GM12865 (cell line): ENCODE measurements at regions not wholly inside any gene's neighbourhood (a gene's known extent, or its start where the extent isn't known, plus 50 kb on each side); places are given as distances from the start of the nearest gene placed in this dataset.
A peak's percentile ranks its signal among the peaks of the same experiment; 100 is the strongest.

Source experiments
- DNase-seq: peaks from one replicate; pipeline ENCODE4 v3.0.0; 2010; ENCODE audit warnings: low read depth
- H3K4me3 ChIP-seq: 2 replicates; pipeline ENCODE4 v1.5.1; 2011; ENCODE audit warnings: mild to moderate bottlenecking, low read depth, low read length, control low read depth
- TF ChIP-seq, protein P1 (sequence below): IDR thresholded peaks from 2 replicates; pipeline ENCODE4 v1.5.1; 2011; ENCODE audit warnings: low read length, control low read depth, low read depth, inconsistent platforms; ENCODE audit not compliant: insufficient read depth; ENCODE audit errors: missing control alignments

DNA sequence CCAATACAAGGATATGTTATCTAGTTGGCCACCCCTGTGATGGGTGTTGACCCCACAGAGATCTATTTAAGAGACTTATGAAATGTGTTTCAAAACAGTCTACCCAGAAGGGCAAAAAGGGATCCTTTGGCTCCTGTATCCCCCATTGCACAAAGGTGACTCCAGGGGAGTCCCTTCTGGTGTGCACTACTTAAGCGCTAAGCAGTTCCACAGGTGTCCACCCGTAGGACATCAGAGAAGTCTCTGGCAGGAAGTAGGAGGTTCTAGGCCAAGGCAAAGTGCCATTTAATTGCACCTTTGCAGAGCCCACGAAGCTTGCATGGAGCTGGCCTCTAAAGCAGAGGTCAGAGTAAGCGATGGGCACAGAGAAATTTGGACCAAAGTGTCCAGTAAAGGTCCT lies 147.7 kb downstream of the MRPL14 start:
- DNase-seq: no peak

DNA sequence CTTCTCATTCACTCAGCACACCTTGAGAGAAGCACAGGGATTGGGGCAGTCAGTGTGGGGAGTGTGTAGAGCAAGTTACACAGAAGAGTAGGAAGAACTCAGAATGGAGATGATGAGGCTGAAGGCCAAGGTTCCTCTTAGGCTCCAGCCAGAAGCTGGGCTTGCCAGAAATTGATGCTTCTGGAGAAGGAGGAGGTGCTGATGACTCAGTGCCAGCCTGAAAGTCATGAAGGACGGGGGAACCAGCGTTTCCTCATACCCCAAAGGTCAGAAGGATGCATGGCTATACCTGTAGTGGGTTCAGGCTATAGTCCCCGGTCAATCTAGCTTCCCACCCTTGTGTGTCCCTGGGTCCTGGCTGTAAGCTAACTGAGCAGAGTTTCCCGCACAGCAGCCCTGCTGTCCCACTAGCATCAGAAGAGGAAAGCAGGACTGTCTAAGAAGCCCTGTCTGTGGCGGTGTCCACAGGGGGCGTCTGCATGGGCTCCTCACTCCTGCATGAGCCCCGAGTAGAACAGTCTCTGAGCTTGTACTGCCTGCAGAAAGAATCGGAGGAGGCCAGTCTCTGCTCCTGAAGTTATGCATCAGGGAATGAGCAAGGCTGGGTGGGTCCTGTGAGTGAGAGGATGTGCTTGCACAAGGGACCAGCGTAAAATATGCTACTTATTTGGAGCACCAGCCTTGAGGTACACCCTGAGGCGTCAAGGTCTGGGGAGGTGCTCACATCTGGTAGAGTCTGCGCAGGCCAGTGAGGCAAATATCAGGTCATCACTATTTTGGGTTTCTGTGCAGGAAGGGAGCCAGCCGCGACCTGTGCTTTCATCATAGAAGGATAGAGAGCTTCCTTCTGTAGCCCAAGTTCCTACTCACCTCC lies 148.5 kb downstream of the MRPL14 start:
- no peak for DNase-seq
- TF ChIP-seq, protein P1, sequence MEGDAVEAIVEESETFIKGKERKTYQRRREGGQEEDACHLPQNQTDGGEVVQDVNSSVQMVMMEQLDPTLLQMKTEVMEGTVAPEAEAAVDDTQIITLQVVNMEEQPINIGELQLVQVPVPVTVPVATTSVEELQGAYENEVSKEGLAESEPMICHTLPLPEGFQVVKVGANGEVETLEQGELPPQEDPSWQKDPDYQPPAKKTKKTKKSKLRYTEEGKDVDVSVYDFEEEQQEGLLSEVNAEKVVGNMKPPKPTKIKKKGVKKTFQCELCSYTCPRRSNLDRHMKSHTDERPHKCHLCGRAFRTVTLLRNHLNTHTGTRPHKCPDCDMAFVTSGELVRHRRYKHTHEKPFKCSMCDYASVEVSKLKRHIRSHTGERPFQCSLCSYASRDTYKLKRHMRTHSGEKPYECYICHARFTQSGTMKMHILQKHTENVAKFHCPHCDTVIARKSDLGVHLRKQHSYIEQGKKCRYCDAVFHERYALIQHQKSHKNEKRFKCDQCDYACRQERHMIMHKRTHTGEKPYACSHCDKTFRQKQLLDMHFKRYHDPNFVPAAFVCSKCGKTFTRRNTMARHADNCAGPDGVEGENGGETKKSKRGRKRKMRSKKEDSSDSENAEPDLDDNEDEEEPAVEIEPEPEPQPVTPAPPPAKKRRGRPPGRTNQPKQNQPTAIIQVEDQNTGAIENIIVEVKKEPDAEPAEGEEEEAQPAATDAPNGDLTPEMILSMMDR: no peak
- H3K4me3 ChIP-seq: no peak overlapping the region

More for the DNA sequence above, 147.7 kb downstream of the MRPL14 start:
- no peak overlapping the region for H3K4me3 ChIP-seq
- TF ChIP-seq, protein P1: no peak

DNA sequence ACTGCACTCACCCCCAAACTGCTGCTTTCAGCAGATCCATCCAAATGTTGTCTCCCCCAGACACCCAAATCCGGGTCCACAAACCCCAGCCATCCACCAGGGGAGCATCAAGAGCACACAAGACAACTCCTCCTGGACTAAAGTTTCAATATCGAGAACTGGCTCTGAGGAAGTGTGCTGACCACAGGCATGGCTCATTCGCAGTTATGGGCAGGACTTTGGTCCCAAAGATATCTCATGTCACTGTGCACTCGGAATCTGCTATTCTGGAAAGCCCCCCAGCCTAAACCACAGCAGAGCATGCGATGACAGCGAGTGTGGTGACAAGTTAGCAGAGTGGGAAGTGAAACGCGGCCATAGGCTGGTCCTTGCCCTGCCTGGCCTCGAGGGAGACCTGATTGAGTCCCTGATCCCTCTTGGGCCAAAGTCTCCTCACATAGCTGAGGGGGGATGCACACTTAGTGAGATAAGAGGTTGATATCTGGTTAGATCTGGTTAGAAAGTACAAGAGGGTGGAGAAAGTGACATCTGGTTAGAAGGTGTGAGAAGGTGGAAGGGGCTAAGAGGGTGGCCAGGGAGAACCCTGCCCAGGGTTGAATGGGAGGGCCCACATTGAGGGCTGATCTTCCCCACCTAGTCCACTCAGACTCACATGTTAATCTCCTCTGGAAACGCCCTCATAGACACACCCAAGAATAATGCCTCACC lies 149.7 kb downstream of the MRPL14 start:
- DNase-seq: peak; percentile 89
- TF ChIP-seq, protein P1: peak; percentile 41
- no peak overlapping the region for H3K4me3 ChIP-seq

DNA sequence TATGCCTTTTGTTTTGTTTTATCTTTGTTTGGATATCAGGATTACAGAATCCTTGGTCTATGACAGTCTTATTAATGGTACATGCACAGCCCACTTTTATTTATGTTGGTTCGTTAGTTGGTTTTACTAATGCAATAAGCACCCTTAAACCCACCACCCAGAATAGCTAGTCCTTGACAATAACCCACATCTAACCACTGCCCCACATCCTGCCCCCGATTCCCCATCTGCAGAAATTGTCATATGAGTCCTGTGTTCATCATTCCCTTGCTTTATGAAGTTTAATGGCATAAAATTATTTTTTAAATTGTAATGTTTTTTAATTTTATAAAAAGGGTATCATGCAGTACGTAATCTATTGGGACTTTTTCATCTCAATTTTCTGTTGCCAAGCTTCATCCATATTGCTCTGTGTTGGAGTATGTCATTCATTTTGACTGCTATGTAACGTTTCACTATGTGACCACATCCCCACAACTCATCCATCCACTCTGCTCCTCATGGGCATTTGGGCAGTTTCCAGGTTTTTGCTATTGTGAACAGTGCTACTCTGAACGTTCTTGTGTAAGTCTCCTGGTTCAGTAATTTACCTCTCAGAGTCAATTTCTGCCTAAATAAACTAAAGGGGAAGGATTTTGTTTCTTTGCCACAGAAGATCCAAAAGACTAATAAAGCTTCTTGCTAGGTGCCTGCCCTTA lies 150.4 kb downstream of the MRPL14 start:
- TF ChIP-seq, protein P1: no peak
- no peak overlapping the region for H3K4me3 ChIP-seq
- DNase-seq: no peak

DNA sequence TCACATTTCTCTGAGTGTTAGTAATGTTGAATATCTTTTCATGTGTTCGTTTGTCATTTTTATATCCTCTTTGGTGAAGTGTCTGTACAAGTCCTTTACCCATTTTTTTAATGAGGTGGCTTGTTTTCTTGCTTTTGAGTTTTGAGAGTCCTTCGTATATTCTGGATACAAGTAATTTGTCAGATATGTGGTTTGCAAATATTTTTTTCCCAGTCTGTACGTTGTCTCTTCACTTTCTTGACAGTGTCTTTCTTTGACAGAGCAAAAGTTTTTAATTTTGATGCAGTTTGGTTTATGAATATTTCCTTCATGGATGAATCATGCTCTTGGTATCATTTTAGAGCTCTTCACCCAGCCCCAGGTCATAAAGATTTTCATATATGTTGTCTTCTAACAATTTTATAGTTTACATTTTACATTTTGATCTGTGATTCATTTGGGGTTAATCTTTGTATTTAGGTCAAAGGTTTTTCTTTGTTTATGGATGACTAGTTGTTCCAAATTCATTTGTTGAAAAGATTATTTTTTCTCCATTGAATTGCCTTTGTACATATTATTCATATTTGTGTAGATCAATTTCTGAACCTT lies 152.5 kb downstream of the MRPL14 start:
- TF ChIP-seq, protein P1: no peak
- DNase-seq: no peak
- H3K4me3 ChIP-seq: no peak overlapping the region

DNA sequence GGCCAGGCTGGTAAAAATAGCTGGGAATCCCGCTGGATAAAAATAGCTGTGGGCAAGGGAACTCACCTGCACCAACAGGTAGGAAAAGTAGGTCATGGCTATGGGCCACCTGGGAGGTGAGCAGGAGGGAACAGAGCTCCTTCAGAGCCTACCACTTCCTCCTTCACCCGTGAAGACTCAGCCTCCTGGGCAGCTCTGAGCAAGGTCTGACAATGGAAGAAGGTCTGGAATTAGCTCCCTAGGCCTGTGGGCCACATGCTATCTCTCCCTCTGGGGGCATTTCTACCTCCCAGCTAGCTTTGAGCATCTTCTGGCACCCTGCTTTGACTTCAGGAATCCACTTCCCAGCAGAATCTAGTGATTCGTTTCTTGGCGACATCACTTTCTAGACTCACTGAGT lies 153.9 kb downstream of the MRPL14 start:
- TF ChIP-seq, protein P1: no peak
- no peak overlapping the region for H3K4me3 ChIP-seq
- no peak for DNase-seq
